CD14-positive monocyte (primary cell): ENCODE measurements at regions not wholly inside any gene's neighbourhood (a gene's known extent, or its start where the extent isn't known, plus 50 kb on each side); places are given as distances from the start of the nearest gene placed in this dataset.

ENCODE experiments used
- DNase-seq, 3 donors: peaks; one replicate each; pipeline ENCODE4 v3.0.0-alpha.2; 2011 to 2022
- H2AFZ ChIP-seq: 2 replicates; pipeline ENCODE4 v1.6.0; 2012; ENCODE audit warnings: mild to moderate bottlenecking, low read depth, low read length, inconsistent platforms; ENCODE audit not compliant: insufficient read depth, poor library complexity, severe bottlenecking
- H3K27ac ChIP-seq, 2 donors: 1 replicate in 1 of 2; 2 replicates in 1 of 2; pipeline ENCODE4 v1.5.1; 2012 to 2013; ENCODE audit warnings: low read length in 2 of 2, control low read depth in 1 of 2, inconsistent platforms in 1 of 2, low read depth in 1 of 2, mild to moderate bottlenecking in 1 of 2
- H3K27me3 ChIP-seq, 2 donors: one replicate each; pipeline versions ENCODE4 v1.6.0 to v1.6.1; 2011 to 2013; ENCODE audit warnings: low read length in 2 of 2; ENCODE audit not compliant: control insufficient read depth in 2 of 2, insufficient read depth in 2 of 2
- H3K36me3 ChIP-seq, 2 donors: replicated peaks in 1 of 2; 1 replicate in 1 of 2; 2 replicates in 1 of 2; pipeline versions ENCODE4 v1.5.1 to v1.6.1; 2012 to 2013; ENCODE audit warnings: low read length in 2 of 2, control low read depth in 1 of 2, inconsistent platforms in 1 of 2, mild to moderate bottlenecking in 1 of 2; ENCODE audit not compliant: insufficient read depth in 2 of 2, control insufficient read depth in 1 of 2
- H3K4me1 ChIP-seq, 2 donors: 1 replicate in 1 of 2; 2 replicates in 1 of 2; pipeline versions ENCODE4 v1.5.1 to v1.6.1; 2012 to 2013; ENCODE audit warnings: low read length in 2 of 2, control low read depth in 1 of 2, inconsistent platforms in 1 of 2, mild to moderate bottlenecking in 1 of 2, moderate library complexity in 1 of 2; ENCODE audit not compliant: insufficient read depth in 2 of 2, control insufficient read depth in 1 of 2
- H3K4me2 ChIP-seq: replicated peaks from 2 replicates; pipeline ENCODE3; 2012; ENCODE audit warnings: low read length, moderate library complexity, mild to moderate bottlenecking; ENCODE audit not compliant: poor library complexity, severe bottlenecking; ENCODE audit errors: extremely low read depth
- H3K4me3 ChIP-seq, 3 experiments: fragments of 200-600 bp in 1 of 3; sonication (generic) in 1 of 3; replicated peaks in 1 of 3; 1 replicate in 2 of 3; 2 replicates in 1 of 3; pipeline ENCODE4 v1.5.1; 2011 to 2013; ENCODE audit warnings: low read length in 3 of 3, mild to moderate bottlenecking in 3 of 3, control low read depth in 2 of 3, low read depth in 2 of 3, inconsistent platforms in 1 of 3, moderate library complexity in 1 of 3
- H3K79me2 ChIP-seq: 2 replicates; pipeline ENCODE4 v1.6.0; 2012; ENCODE audit warnings: mild to moderate bottlenecking, control low read depth, inconsistent platforms, low read length, moderate library complexity; ENCODE audit not compliant: insufficient read depth
- H3K9ac ChIP-seq: 2 replicates; pipeline ENCODE4 v1.6.0; 2017; ENCODE audit warnings: low read length, mild to moderate bottlenecking; ENCODE audit not compliant: insufficient read depth, poor library complexity, severe bottlenecking
- H3K9me3 ChIP-seq, 2 donors: replicated peaks in 1 of 2; 1 replicate in 1 of 2; 2 replicates in 1 of 2; pipeline versions ENCODE4 v1.5.1 to v1.6.1; 2012 to 2013; ENCODE audit warnings: low read length in 2 of 2, control low read depth in 1 of 2; ENCODE audit not compliant: control insufficient read depth in 1 of 2, insufficient read depth in 1 of 2
- H4K20me1 ChIP-seq: 2 replicates; pipeline ENCODE4 v1.6.0; 2012; ENCODE audit warnings: mild to moderate bottlenecking, low read length, control low read depth, moderate library complexity; ENCODE audit not compliant: insufficient read depth
- H3K27ac Mint-ChIP-seq, 7 donors: one replicate each; pipeline ENCODE4 v1.8.0; 2020; ENCODE audit warnings: mild to moderate bottlenecking in 7 of 7, mixed read lengths in 7 of 7, moderate library complexity in 6 of 7, inconsistent platforms in 2 of 7
- H3K27me3 Mint-ChIP-seq, 3 donors: one replicate each; pipeline ENCODE4 v1.8.0; 2021 to 2022; ENCODE audit warnings: low read depth in 3 of 3, mild to moderate bottlenecking in 3 of 3, mixed read lengths in 3 of 3, moderate library complexity in 3 of 3, inconsistent platforms in 1 of 3
- H3K36me3 Mint-ChIP-seq, 2 donors: one replicate each; pipeline ENCODE4 v1.8.0; 2020; ENCODE audit warnings: mixed read lengths in 2 of 2, inconsistent platforms in 1 of 2, mild to moderate bottlenecking in 1 of 2
- H3K4me1 Mint-ChIP-seq: one replicate; pipeline ENCODE4 v1.8.0; 2020; ENCODE audit warnings: mild to moderate bottlenecking, mixed read lengths
- H3K4me3 Mint-ChIP-seq, 2 donors: one replicate each; pipeline ENCODE4 v1.8.0; 2020; ENCODE audit warnings: mild to moderate bottlenecking in 2 of 2, mixed read lengths in 2 of 2, moderate library complexity in 1 of 2
- H3K9me3 Mint-ChIP-seq, 7 donors: one replicate each; pipeline ENCODE4 v1.8.0; 2020 to 2022; ENCODE audit warnings: mixed read lengths in 7 of 7, mild to moderate bottlenecking in 6 of 7, moderate library complexity in 6 of 7, inconsistent platforms in 2 of 7
- CTCF ChIP-seq: fragments of 200-600 bp; IDR thresholded peaks from one replicate; pipeline ENCODE4 v1.8.0; 2022; ENCODE audit warnings: antibody characterized with exemption, mild to moderate bottlenecking
- WGBS: methylation state at CpG from one replicate; pipeline ENCODE4 v1.1.5; 2013; ENCODE audit warnings: missing lambda C conversion rate; ENCODE audit not compliant: insufficient coverage; 5-methylcytosine and 5-hydroxymethylcytosine counted together
- intact Hi-C, 2 donors: fragments of 100-400 bp; cut with micrococcal nuclease; formaldehyde crosslinking; loops; one replicate each; pipeline versions ENCODE4 v1.15.0 to v1.15.1; 2023

- H3K4me3 Mint-ChIP-seq: no peak overlapping the region
- no peak overlapping the region for H3K27ac Mint-ChIP-seq
- H3K9me3 Mint-ChIP-seq: peaks cover 0 to 2% (median 0%) of the 10 kb centered on the region in 7 donors
- Histone ChIP-seq H4K20me1 (no peaks in the 10 kb centered on the region), H3K4me3 (no peak overlapping the region), H3K9me3 (no peaks in the 10 kb centered on the region), H3K27me3 (no peaks in the 10 kb centered on the region), H2AFZ (no peak overlapping the region), H3K9ac (no peak overlapping the region), H3K79me2 (no peaks in the 10 kb centered on the region), H3K4me2 (no peak overlapping the region), H3K27ac (no peak overlapping the region), H3K4me1 (no peaks in the 10 kb centered on the region), H3K36me3 (no peaks in the 10 kb centered on the region)
- no peaks in the 10 kb centered on the region for H3K4me1 Mint-ChIP-seq
- intact Hi-C loops: no loop called here
- WGBS: no CpG with 5 or more reads among the region's 4 CpGs
- H3K27me3 Mint-ChIP-seq: peaks cover 0 to 3% (median 3%) of the 10 kb centered on the region in 3 donors
- DNase-seq: no peak
- H3K36me3 Mint-ChIP-seq: no peaks in the 10 kb centered on the region
- TF ChIP-seq CTCF: no peak
These were observed 117.5 kb downstream of the SNX19 start for GRCh38 chr11:130798801-130799200.

GRCh38 chr11:130801333-130802122, 114.8 kb downstream of the SNX19 start:
- no peak overlapping the region for H3K27ac ChIP-seq
- intact Hi-C loops: no loop called here
- H3K79me2 ChIP-seq: no peaks in the 10 kb centered on the region
- H3K27me3 ChIP-seq: no peaks in the 10 kb centered on the region
- H3K36me3 ChIP-seq: no peaks in the 10 kb centered on the region
- H3K4me3 ChIP-seq: no peak overlapping the region
- TF ChIP-seq CTCF: no peak
- Mint-ChIP-seq H3K27me3 (peaks cover 0 to 3% (median 3%) of the 10 kb centered on the region in 3 donors), H3K9me3 (peaks cover 0 to 4% (median 2%) of the 10 kb centered on the region in 7 donors), H3K27ac (no peak overlapping the region), H3K4me3 (no peak overlapping the region), H3K4me1 (no peaks in the 10 kb centered on the region), H3K36me3 (no peaks in the 10 kb centered on the region)
- H3K9ac ChIP-seq: no peak overlapping the region
- no peaks in the 10 kb centered on the region for H3K4me1 ChIP-seq
- no peak for DNase-seq
- H4K20me1 ChIP-seq: no peaks in the 10 kb centered on the region
- H2AFZ ChIP-seq: no peak overlapping the region
- no peaks in the 10 kb centered on the region for H3K9me3 ChIP-seq
- 94% methylated on average over 2 of the region's 6 CpGs for WGBS
- H3K4me2 ChIP-seq: no peak overlapping the region
